ENCODE measurements at regions not wholly inside any gene's neighbourhood (a gene's known extent, or its start where the extent isn't known, plus 50 kb on each side); places are given as distances from the start of the nearest gene placed in this dataset.

DNA sequence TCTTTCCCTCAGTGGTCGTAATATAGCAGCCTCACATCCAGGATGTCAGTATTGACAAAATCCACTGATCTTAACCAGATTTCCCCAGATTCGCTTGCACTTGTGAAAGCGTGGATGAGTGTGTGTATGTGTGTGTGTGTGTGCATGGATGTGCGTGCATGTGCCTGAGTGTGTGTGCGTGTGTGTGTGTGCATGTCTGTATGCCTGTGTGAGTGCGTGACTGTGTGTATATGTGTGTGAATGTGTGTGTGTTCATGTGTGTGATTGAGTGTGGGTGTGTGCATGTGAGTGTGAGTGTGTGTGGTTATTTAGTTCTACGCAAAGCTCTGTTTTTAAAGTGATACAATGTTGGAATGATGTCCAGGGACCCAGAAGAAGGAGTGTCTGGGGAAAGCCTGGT lies 723.2 kb downstream of the BRD1 start:
- Histone ChIP-seq H3K27me3 (no peaks in the 10 kb centered on the region), H3K4me1 (peaks cover 0 to 6% (median 0%) of the 10 kb centered on the region in 4 donors), H3K4me3 (no peak overlapping the region), H3K27ac (no peak overlapping the region), H3K36me3 (no peaks in the 10 kb centered on the region), H3K9me3 (no peaks in the 10 kb centered on the region)
- DNase-seq (ENCODE audit: low spot score in 2 of 2), result no peak
- WGBS, 2 donors, result 81 to 86% methylated on average over 7 of the region's 7 CpGs
- TF ChIP-seq, protein P1, sequence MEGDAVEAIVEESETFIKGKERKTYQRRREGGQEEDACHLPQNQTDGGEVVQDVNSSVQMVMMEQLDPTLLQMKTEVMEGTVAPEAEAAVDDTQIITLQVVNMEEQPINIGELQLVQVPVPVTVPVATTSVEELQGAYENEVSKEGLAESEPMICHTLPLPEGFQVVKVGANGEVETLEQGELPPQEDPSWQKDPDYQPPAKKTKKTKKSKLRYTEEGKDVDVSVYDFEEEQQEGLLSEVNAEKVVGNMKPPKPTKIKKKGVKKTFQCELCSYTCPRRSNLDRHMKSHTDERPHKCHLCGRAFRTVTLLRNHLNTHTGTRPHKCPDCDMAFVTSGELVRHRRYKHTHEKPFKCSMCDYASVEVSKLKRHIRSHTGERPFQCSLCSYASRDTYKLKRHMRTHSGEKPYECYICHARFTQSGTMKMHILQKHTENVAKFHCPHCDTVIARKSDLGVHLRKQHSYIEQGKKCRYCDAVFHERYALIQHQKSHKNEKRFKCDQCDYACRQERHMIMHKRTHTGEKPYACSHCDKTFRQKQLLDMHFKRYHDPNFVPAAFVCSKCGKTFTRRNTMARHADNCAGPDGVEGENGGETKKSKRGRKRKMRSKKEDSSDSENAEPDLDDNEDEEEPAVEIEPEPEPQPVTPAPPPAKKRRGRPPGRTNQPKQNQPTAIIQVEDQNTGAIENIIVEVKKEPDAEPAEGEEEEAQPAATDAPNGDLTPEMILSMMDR (IDR thresholded peaks at IDR 0.05), result no peak
- no peak for TF ChIP-seq POLR2A (IDR thresholded peaks at IDR 0.05)
- no peak for TF ChIP-seq EP300 (IDR thresholded peaks at IDR 0.05)

DNA sequence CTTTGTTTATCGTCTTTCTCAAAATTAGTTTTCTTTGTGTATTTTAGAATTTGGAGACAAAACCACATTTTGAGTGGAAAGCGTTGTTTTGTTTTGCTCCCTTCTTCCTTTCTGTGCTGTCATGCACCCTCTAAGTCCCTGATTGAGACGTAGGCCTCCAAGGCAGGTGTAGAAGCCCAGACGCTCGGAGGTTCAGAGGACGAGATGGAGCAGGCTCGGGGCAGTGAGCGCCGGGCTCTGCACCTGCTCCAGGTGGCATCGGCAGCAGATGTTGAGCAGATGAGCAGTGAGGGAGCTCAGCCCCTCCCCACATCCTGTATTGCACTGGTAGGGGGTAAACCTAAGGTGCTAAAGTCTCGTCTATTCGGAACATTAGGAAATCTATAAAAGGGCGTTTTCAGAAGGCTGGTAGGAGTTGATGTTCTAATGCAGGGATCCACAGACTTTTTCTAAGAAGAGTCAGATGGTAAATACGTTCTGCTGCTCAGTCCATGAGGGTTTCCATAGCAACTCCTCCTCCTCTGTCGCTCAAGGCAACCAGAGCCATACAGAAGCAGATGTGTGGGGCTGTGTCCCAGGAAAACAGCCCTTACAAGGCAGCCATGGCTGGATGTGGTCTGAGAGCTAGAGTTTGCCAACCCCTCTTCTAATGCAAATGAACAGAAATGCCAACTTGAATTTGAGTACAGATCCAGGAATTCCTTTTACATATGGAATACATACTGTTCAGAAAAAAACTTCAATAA lies 724.2 kb downstream of the BRD1 start:
- no peak for DNase-seq (ENCODE audit: low spot score in 2 of 2)
- Histone ChIP-seq H3K27me3 (no peaks in the 10 kb centered on the region), H3K9me3 (no peaks in the 10 kb centered on the region), H3K4me1 (peaks cover 0 to 6% (median 2%) of the 10 kb centered on the region in 4 donors), H3K27ac (no peak overlapping the region), H3K4me3 (no peak overlapping the region), H3K36me3 (no peaks in the 10 kb centered on the region)
- TF ChIP-seq POLR2A (IDR thresholded peaks at IDR 0.05), result no peak
- no peak for TF ChIP-seq EP300 (IDR thresholded peaks at IDR 0.05)
- TF ChIP-seq, protein P1 (IDR thresholded peaks at IDR 0.05), result no peak
- 59 to 65% methylated on average over 15 of the region's 15 CpGs for WGBS, 2 donors

DNA sequence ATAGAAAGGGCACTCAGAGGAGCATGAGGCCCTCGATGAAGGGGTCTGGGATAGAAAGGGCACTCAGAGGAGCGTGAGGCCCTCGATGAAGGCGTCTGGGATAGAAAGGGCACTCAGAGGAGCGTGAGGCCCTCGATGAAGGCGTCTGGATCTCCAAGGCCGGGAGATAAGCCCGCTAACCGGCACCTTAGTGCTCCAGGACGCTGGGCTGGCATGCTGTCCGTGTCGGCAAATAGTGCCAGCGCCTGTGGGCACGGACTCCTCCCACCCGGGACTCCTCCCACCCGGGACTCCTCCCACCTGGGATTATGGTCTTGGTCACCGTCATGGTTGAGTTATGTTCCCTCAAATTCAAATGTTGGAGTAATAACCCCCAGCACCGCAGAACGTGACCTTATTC lies 725.3 kb downstream of the BRD1 start:
- Histone ChIP-seq H3K4me1 (peaks cover 0 to 9% (median 3%) of the 10 kb centered on the region in 4 donors), H3K36me3 (no peaks in the 10 kb centered on the region), H3K4me3 (no peak overlapping the region), H3K27me3 (no peaks in the 10 kb centered on the region), H3K27ac (no peak overlapping the region), H3K9me3 (no peaks in the 10 kb centered on the region)
- TF ChIP-seq POLR2A (IDR thresholded peaks at IDR 0.05) (no peak), EP300 (IDR thresholded peaks at IDR 0.05) (no peak)
- TF ChIP-seq, protein P1 (IDR thresholded peaks at IDR 0.05), result no peak
- WGBS, 2 donors, result 88 to 89% methylated on average over 20 of the region's 20 CpGs
- no peak for DNase-seq (ENCODE audit: low spot score in 2 of 2)

DNA sequence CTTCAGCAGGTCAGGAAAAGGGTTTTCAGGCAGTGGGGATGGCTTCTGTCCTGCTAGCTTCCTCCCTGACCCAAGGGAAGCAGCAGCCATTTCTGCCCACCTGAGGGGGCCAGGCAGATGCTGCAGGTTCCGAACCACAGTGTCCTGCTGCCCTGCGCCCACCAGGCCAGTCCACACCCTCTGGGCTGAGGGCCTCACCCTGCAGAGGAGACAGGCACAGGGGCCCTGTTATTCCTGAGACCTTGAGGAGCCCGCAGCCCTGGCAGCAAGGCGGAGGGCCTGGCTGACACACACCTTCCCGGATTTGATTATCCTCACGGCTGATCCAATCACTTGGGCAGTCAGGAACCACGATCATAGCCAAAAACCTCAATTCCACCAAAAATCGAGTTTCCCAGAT lies 725.8 kb downstream of the BRD1 start:
- WGBS, 2 donors, result 80 to 83% methylated on average over 7 to 8 of the region's 8 CpGs
- H3K27me3 ChIP-seq, result no peaks in the 10 kb centered on the region
- H3K36me3 ChIP-seq, result no peaks in the 10 kb centered on the region
- H3K4me1 ChIP-seq, result peaks cover 0 to 9% (median 3%) of the 10 kb centered on the region in 4 donors
- no peak for DNase-seq (ENCODE audit: low spot score in 2 of 2)
- H3K4me3 ChIP-seq, result no peak overlapping the region
- H3K9me3 ChIP-seq, result no peaks in the 10 kb centered on the region
- no peak for TF ChIP-seq POLR2A (IDR thresholded peaks at IDR 0.05)
- TF ChIP-seq EP300 (IDR thresholded peaks at IDR 0.05), result no peak
- TF ChIP-seq, protein P1 (IDR thresholded peaks at IDR 0.05), result no peak
- no peak overlapping the region for H3K27ac ChIP-seq

DNA sequence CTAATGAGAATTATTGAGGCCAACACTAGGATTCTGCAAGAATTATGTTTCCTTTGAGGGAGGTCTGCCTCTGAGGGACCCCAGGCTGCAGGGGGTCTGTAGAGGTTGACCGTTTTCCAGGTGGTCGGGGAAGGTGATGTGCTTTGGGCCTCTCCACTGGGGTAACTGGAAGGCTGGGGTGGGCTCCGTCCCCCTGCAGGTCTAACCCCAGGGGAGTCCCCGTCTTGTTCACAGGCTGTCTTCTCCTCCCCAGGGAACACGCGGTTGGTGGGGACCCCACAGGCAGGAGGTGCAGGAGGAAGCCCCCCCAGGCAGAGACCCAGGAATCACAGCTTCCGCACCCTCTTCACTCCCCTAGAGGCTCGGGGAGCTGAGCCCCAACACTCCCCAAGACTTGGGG lies 726.4 kb downstream of the BRD1 start:
- Histone ChIP-seq H3K27me3 (no peaks in the 10 kb centered on the region), H3K36me3 (no peaks in the 10 kb centered on the region), H3K4me3 (no peak overlapping the region), H3K9me3 (no peaks in the 10 kb centered on the region), H3K27ac (no peak overlapping the region), H3K4me1 (peaks cover 0 to 9% (median 3%) of the 10 kb centered on the region in 4 donors)
- 81 to 82% methylated on average over 8 of the region's 8 CpGs for whole genome bisulfite sequencing, 2 donors
- TF ChIP-seq POLR2A (IDR thresholded peaks at IDR 0.05) (no peak), EP300 (IDR thresholded peaks at IDR 0.05) (no peak)
- TF ChIP-seq, protein P1 (IDR thresholded peaks at IDR 0.05), result no peak
- no peak for DNase-seq (ENCODE audit: low spot score in 2 of 2)

All from tibial nerve (tissue), 4 donors.